Keratinocyte (primary cell): ENCODE measurements at regions not wholly inside any gene's neighbourhood (a gene's known extent, or its start where the extent isn't known, plus 50 kb on each side); places are given as distances from the start of the nearest gene placed in this dataset.

Experiments
- CTCF ChIP-seq, 3 experiments: IDR thresholded peaks in 1 of 3; conservative IDR thresholded peaks in 1 of 3; optimal IDR thresholded peaks in 1 of 3; 2 replicates in 2 of 3; 3 replicates in 1 of 3; pipeline versions ENCODE3 to v1.5.1; 2011; ENCODE audit warnings: low read length in 3 of 3, mild to moderate bottlenecking in 3 of 3, moderate library complexity in 2 of 3, control low read depth in 1 of 3, inconsistent platforms in 1 of 3; ENCODE audit not compliant: insufficient read depth in 2 of 3; ENCODE audit errors: extremely low read depth in 1 of 3
- EZH2 ChIP-seq: IDR thresholded peaks from one replicate; pipeline ENCODE4 v1.6.1; 2012; ENCODE audit warnings: inconsistent platforms, mild to moderate bottlenecking, low read length, moderate library complexity

DNA sequence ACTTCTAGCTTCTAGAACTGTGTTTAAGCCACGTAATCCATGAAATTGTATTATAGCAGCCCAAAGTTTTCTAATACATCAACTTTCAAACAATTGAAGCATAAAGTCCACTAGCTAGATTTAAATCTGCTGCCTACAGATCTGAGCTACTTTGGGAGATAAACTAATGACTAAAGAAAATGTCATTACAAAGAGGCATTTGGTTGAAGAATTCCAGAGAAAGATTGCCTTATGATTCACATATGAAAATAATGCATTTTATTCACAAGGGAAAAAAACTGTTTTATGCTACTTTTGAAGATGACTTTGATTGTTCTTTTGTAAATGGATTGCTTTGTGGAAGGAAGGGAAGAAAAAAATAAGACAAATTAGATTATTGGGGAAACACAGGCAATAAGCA lies 124.1 kb upstream of the SLIT2 start:
- no peak for TF ChIP-seq CTCF (optimal IDR thresholded peaks at IDR 0.05 in 1 of 3, IDR thresholded peaks at IDR 0.05 in 1 of 3, conservative IDR thresholded peaks at IDR 0.05 in 1 of 3; ENCODE audit: extremely low read depth in 1 of 3, insufficient read depth in 2 of 3, low read length in 3 of 3)
- no peak for TF ChIP-seq EZH2
